DND-41 (cell line): ENCODE measurements at regions not wholly inside any gene's neighbourhood (a gene's known extent, or its start where the extent isn't known, plus 50 kb on each side); places are given as distances from the start of the nearest gene placed in this dataset.

Experiments used
- ATAC-seq: fragments of 200-7000 bp; cut with Tn5 transposase; 3 replicates; pipeline ENCODE4 v1.9.1; 2021; ENCODE audit warnings: low read depth; ENCODE audit not compliant: insufficient read depth
- DNase-seq: peaks from one replicate; pipeline ENCODE4 v3.0.0-alpha.2; 2020
- H2AFZ ChIP-seq: 2 replicates; pipeline ENCODE4 v1.6.0; 2012; ENCODE audit warnings: low read depth, low read length
- H3K27ac ChIP-seq: 2 replicates; pipeline ENCODE4 v1.5.1; 2012; ENCODE audit warnings: low read length, inconsistent platforms
- H3K27me3 ChIP-seq: fragments of 200-600 bp; sonication (generic); 2 replicates; pipeline ENCODE4 v1.6.0; 2012; ENCODE audit warnings: low read length, mild to moderate bottlenecking, inconsistent platforms; ENCODE audit not compliant: insufficient read depth, poor library complexity
- H3K36me3 ChIP-seq: 2 replicates; pipeline ENCODE4 v1.5.1; 2012; ENCODE audit warnings: low read length, inconsistent platforms; ENCODE audit not compliant: insufficient read depth
- H3K4me1 ChIP-seq: 2 replicates; pipeline ENCODE4 v1.5.1; 2012; ENCODE audit warnings: mild to moderate bottlenecking, low read length; ENCODE audit not compliant: insufficient read depth
- H3K4me2 ChIP-seq: 2 replicates; pipeline ENCODE4 v1.6.0; 2012; ENCODE audit warnings: mild to moderate bottlenecking, moderate library complexity, low read length, inconsistent platforms; ENCODE audit not compliant: insufficient read depth
- H3K4me3 ChIP-seq, 2 experiments: fragments of 200-600 bp in 1 of 2; shearing (Covaris generic) in 1 of 2; 2 replicates each; pipeline ENCODE4 v1.5.1; 2012 to 2016; ENCODE audit warnings: inconsistent platforms in 2 of 2, low read length in 2 of 2, mild to moderate bottlenecking in 2 of 2, low read depth in 1 of 2, moderate library complexity in 1 of 2
- H3K79me2 ChIP-seq: 2 replicates; pipeline ENCODE4 v1.6.0; 2012; ENCODE audit warnings: low read length, inconsistent platforms; ENCODE audit not compliant: insufficient read depth
- H3K9ac ChIP-seq: 2 replicates; pipeline ENCODE4 v1.6.0; 2012; ENCODE audit warnings: low read depth, mild to moderate bottlenecking, inconsistent platforms, low read length, moderate library complexity
- H3K9me3 ChIP-seq: 2 replicates; pipeline ENCODE4 v1.5.1; 2012; ENCODE audit warnings: low read length, moderate library complexity, mild to moderate bottlenecking, inconsistent platforms; ENCODE audit not compliant: insufficient read depth, severe bottlenecking
- H4K20me1 ChIP-seq: 2 replicates; pipeline ENCODE4 v1.6.0; 2012; ENCODE audit warnings: low read length; ENCODE audit not compliant: insufficient read depth
- CTCF ChIP-seq: IDR thresholded peaks from 2 replicates; pipeline ENCODE4 v1.5.1; 2012; ENCODE audit warnings: borderline replicate concordance, low read length, moderate library complexity, mild to moderate bottlenecking; ENCODE audit not compliant: poor library complexity, severe bottlenecking; ENCODE audit errors: extremely low read depth
- EZH2 ChIP-seq: IDR thresholded peaks from 3 replicates; pipeline ENCODE4 v1.6.1; 2012; ENCODE audit warnings: borderline replicate concordance, low read depth, mild to moderate bottlenecking, moderate library complexity, low read length, inconsistent platforms; ENCODE audit not compliant: severe bottlenecking

- Histone ChIP-seq H3K9me3 (no peaks in the 10 kb centered on the region), H3K4me2 (no peak overlapping the region), H2AFZ (no peak overlapping the region), H3K79me2 (no peaks in the 10 kb centered on the region), H3K4me1 (no peaks in the 10 kb centered on the region), H3K9ac (no peak overlapping the region), H3K27ac (no peak overlapping the region), H3K27me3 (no peaks in the 10 kb centered on the region), H4K20me1 (no peaks in the 10 kb centered on the region), H3K36me3 (no peaks in the 10 kb centered on the region), H3K4me3 (no peak overlapping the region)
- no peak for TF ChIP-seq EZH2
- no peak for TF ChIP-seq CTCF
- DNase-seq (no peak), ATAC-seq (no peak)
These were observed 274.9 kb upstream of the SOX5 start for GRCh38 chr12:24224401-24224800.

- Histone ChIP-seq H3K4me3 (no peak overlapping the region), H3K9ac (no peak overlapping the region), H2AFZ (no peak overlapping the region), H3K27ac (no peak overlapping the region), H3K4me1 (no peaks in the 10 kb centered on the region), H3K9me3 (no peaks in the 10 kb centered on the region), H4K20me1 (no peaks in the 10 kb centered on the region), H3K27me3 (no peaks in the 10 kb centered on the region), H3K36me3 (no peaks in the 10 kb centered on the region), H3K4me2 (no peak overlapping the region), H3K79me2 (no peaks in the 10 kb centered on the region)
- no peak for TF ChIP-seq EZH2
- TF ChIP-seq CTCF, result no peak
- no peak for DNase-seq
- no peak for ATAC-seq
These were observed 274.5 kb upstream of the SOX5 start for GRCh38 chr12:24223926-24224325.

GRCh38 chr12:24222968-24223367, 273.5 kb upstream of the SOX5 start:
- Histone ChIP-seq H3K4me1 (no peaks in the 10 kb centered on the region), H4K20me1 (no peaks in the 10 kb centered on the region), H3K4me3 (no peak overlapping the region), H3K27ac (no peak overlapping the region), H3K4me2 (no peak overlapping the region), H3K79me2 (no peaks in the 10 kb centered on the region), H2AFZ (no peak overlapping the region), H3K36me3 (no peaks in the 10 kb centered on the region), H3K27me3 (no peaks in the 10 kb centered on the region), H3K9me3 (no peaks in the 10 kb centered on the region), H3K9ac (no peak overlapping the region)
- DNase-seq (no peak), ATAC-seq (no peak)
- TF ChIP-seq CTCF (no peak), EZH2 (no peak)

GRCh38 chr12:24212496-24212895, 263.0 kb upstream of the SOX5 start:
- Histone ChIP-seq H3K9me3 (no peaks in the 10 kb centered on the region), H3K4me1 (no peaks in the 10 kb centered on the region), H3K27ac (no peak overlapping the region), H4K20me1 (no peaks in the 10 kb centered on the region), H3K36me3 (no peaks in the 10 kb centered on the region), H3K9ac (no peak overlapping the region), H3K79me2 (no peaks in the 10 kb centered on the region), H3K4me3 (no peak overlapping the region), H3K27me3 (no peaks in the 10 kb centered on the region), H3K4me2 (no peak overlapping the region), H2AFZ (no peak overlapping the region)
- ATAC-seq (no peak), DNase-seq (no peak)
- TF ChIP-seq CTCF, result no peak
- TF ChIP-seq EZH2, result no peak
